Stimulated activated CD4-positive, alpha-beta T cell treated with anti-CD3 and anti-CD28 coated beads, TNF-alpha, amount 100 ng/mL, for 48 hours (primary cell): ENCODE measurements at regions not wholly inside any gene's neighbourhood (a gene's known extent, or its start where the extent isn't known, plus 50 kb on each side); places are given as distances from the start of the nearest gene placed in this dataset.

Experiments
- DNase-seq, 3 donors: peaks; one replicate each; pipeline ENCODE4 v3.0.0-alpha.2; 2020; ENCODE audit warnings: low read depth in 3 of 3

DNA sequence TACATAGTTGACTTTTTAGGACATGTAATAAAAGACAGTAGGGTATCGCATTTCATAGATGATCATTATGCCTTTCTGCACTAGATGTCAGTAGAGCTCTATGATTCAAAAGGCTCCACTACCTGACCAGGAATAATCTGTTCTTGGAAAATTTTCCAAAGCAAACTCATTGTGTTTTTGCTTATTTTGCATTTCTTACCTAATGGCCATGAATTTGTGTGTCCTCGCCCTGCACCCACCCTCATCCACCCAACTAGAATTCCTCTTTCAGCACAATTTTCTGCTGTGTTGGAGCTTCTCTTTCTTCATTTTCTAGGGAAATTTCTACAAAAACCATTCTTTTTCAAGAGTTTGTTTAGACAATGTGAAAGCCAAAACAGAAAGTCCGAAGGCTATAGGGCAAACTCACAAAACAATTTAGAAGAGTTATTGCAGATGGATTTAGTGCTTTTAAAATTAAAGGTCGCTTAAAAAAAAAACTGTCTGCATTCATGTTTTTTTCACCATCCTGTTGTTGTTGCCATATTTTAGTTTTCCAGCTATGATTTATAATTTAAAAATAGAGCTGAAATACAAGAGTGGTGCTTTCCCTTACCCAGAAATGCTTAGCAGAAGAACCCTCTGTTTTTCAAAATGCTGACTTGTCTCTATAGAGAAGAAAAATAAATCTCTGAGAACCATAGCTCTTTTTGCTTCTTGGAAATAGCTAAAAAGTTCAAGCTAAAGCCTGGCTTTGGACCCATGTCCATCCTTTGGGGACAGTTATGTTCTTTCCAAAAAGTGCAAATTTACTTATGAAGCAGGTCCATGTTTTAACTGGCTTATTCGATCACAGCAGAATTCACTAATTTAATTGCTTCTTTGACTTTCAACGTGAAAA is 183.7 kb downstream of the SPATA18 start:
- no peak for DNase-seq

DNA sequence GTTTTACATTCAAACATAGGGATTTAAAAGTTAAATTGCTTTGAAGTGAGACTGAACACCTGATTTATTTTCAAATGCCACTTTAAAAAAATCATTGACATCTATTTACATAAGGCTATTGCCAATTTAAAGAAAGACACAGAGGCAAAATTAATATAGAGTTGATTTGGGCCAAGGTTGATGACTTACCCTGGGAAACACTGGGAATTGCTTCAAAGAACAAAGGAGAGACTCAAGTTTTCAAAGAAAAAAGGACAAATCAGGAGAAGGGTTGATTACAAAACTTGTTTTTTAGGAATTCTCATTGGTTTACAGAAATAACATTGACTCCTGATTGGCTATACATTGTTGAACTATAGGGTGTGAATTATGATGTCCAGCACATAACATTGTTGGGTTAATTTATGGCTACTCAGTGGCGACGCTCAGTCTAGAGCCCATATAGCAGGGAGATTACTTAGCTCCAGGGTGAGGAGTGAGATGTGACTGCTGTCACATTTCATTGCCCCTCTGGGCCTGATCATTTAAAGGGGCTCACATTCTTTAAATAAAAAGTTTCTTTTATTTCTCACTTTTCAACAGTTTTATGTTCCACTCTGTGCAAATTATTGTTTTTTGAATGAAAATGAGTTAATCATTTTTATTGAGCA is 184.6 kb downstream of the SPATA18 start:
- DNase-seq = no peak

DNA sequence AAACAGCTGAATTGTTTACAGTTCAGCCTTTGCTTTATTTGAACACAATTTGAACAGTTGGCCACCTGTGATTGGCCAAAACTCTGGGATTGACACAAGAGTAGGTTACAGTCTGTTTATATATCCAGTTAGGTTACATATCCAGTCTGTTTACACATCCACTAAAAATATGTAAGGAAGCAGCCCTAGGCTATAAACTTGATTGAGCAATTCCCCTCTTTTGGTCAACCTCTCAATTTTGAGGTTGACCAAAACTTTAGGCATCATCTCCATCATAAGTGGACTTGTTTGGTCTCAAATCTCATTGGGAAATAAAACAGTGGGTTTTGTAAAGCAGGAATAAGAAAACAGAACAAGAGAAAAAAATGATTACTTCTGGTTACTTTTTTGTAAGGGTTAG is 190.8 kb downstream of the SPATA18 start:
- DNase-seq = no peak

DNA sequence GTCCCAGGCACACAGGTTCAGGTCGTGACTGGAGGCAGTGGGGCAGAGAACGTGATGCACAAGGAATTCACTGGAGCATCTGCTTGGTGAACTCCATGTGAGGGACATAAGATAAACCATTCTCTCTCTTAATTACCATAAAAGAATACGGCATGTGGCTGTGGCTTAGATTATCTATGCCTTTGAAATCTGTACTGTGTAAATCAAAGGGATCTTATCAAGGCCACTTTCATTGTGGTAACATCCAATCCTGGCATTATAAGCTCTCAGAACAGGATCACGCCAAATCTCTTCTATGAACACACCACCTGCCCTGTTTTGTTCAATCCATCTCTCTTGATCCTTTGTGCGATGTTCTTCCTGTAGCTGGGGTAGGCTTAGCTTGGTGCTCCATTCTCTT is 192.3 kb downstream of the SPATA18 start:
- no peak for DNase-seq

DNA sequence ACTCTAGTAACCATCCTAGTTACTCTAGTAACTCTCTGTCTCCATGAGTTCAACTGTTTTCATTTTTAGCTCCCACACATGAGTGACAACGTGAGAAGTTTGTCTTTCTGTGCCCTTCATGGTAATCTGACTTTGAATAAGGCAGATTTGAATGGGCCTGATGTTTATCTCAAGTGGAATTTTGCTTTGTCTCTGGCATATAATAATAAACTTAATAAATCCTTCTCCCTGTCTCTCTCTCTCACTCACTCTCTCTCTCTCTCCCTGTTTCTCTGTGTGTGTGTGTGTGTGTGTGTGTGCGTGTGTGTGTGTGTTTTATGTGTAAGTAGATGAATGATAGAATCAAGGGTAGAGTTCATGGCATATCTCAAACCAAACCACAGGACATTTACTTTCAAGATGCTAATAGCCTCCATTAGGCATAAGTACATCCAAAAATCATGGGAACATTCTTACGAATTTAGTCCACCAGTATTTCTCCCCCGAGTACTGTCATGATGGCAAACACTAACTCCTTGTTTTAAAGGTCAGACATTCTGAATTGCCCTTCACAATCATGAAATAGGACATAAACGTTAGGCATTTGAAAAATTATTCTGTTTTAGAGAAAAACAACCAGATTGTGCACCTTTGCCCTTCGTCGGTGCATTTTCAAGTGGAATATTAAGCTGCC is 193.1 kb downstream of the SPATA18 start:
- no peak for DNase-seq

DNA sequence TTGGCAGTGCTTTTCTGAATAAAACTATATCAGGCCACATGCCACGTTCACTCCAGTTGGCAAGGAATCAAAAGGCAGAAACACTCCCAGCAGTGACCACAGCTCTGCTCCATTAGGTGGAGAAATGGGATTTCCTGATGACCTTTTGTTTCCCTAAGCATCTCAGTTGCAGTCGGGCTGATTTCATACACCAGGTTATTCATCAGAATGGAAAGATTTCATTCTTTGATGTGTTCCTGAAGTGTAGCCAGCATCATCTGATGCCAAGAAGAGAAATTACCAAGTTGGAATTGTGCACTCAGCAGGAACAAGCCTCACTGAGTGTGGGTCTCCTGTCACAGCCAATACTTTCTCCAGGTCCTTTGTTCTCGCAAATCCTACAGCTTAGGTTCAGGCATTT is 193.7 kb downstream of the SPATA18 start:
- DNase-seq = no peak

DNA sequence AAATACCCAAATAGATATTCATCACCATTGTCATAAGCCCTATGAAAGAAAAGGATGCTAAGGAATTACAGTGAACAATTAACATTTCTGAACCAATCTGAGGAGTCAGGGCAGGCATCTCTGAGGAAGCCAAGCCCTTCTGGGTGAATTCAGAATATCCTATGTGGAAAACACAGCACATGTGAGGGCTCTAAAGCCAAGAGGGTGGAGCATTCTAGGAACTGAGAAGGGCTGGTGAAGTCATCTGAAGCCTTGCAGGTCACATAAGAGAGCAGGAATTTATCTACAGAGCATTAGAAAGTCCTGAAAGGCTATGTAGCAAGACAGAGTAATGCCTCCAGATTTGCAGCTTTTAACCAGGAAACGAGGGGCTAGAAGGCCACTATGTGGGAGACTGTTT is 195.7 kb downstream of the SPATA18 start:
- DNase-seq = no peak

DNA sequence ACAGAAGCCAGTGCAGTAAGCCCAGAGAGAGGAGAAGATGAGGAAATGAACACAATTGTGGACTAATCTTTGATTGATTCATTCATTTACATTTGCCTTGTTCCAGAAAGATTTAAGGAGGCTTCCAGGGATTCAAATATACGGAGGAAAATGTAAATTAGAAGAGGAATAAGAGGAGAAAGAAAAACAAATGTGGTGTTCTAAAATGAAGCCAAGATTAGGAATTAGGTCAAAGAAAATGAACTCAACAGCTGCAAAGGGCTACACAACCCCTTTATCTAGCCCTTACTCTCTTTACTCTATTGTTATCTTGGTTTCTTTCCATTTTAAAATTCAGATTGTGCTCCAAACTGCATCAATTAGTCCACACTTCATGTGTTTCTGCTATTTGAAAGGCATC is 196.8 kb downstream of the SPATA18 start:
- no peak for DNase-seq

DNA sequence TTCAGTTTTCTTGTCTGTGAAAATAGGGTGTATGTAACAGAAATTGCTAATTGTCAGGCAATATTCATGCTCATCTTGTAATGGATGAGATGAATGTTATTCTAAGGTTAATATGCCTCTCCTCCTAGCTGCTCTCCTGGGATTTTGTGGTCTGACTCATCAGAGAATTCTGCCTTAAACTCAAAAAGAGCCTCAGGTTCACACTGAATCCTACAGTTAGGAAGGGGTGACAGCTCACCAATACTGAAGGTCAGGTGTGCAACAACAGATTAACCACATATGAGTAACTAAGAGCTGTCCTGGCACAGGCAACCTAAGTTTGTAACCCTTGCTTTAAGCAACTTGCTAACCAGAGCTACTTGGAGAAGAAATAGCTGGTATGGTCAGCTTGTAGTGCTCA is 197.7 kb downstream of the SPATA18 start:
- no peak for DNase-seq

DNA sequence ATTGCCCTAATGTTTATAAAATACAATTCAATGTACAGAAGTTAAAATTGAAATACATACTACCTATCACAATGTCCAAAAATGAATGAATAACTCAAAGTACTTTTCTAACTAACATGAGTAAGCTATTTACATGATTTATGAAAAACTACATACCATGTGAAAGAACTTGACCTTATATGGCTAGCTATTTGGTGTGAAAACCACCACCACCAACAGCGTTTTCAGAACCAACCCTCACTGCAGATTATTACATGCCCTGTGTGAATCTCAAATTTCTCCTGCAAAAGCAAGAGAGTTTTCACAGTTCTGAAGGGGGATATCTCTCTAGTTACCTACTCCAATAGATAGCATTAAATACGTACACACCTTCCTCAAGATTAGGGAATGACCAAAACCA is 198.5 kb downstream of the SPATA18 start:
- no peak for DNase-seq

DNA sequence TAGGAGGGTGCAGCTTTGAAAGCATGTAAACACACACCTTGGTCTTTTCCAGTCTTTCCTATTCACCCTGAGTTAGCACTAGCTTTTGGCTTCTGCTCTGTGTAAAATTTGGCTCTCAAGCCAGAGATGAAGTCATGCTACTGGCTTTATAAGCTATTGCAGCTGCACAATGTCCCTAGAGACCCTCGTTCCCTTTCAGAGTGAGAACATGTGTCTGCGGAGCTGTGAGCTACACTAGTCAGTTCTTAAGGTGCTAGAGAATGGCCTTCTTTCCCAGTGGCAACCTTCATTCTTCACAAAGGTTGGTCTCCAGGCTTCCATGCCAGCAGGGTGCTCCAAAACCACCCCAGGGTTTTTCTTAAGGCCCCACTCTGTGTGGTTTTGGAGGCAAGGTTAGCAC is 199.1 kb downstream of the SPATA18 start:
- DNase-seq = no peak

DNA sequence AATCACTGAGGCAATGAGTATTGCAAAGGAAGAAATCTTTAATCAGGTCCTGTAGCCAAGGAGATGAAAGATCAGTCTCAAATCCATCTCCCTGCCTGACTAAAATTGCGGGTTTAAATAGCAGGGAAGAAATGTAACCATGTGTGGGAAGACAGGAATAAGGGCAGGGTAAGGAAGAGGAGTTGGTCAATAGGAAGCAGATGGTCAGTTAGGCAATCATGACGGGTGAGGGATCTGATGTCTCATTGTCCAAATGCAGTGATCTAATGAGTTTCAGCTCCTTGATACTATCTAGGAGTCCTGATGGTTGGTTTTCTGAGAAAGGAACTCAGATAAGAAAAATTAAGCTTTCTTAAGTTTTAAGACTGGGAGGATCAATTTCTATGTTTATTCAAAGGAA is 200.8 kb downstream of the SPATA18 start:
- no peak for DNase-seq

DNA sequence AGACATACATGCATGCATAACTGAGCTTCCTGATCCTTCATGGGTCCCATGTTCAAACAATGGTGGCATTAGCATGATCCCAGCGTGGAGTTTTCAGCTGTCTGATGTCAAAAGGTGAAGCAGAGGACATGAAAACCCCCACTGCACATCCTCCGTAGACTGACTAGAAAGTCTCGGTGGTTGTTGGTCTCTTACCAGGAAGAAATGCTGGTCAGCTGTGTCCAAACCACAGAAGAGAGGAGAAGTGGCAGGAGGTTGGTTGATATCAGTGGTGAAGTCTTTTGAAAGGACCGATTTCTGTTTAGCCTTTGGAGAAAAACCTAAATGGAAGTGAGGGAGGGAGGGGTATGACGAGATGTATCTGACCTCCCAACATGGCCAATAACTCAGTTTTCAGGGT is 201.9 kb downstream of the SPATA18 start:
- no peak for DNase-seq

DNA sequence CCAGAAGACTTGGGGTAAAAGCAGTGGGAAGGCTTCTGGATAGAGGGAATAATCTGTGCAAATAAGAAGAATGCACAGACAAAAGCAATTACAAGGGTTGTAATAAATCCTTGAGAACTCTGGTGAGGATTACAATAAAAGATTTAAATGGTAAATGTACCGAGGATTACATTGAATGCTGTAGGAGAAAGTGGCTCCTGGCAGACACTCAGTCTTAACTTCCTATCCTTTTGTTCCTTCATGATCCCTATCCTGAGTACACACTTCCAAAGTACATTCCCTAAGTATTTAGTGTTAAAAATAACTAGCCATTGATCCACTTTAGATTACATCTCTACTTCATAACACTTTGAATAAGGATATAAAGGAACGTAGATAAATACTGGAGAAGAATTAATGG is 205.4 kb downstream of the SPATA18 start:
- DNase-seq = no peak

DNA sequence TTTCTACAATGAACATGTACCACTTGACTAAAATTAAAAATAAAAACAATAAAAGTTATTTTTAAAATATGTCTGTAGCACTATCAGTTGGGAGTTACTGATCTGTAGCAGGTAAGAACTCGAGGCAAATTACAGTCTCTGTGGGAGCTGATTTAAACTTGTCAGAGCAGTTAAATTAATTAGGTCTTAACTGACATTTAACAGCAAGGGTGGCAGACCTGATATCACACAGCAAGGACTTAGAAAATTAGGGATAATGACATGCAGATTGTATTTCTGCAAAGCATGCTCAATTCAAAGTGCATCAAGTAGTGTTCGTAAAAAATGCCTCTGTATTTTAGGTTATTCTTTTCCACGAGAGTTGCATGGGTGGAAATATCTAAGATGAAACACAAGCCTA is 208.9 kb downstream of the SPATA18 start:
- no peak for DNase-seq

DNA sequence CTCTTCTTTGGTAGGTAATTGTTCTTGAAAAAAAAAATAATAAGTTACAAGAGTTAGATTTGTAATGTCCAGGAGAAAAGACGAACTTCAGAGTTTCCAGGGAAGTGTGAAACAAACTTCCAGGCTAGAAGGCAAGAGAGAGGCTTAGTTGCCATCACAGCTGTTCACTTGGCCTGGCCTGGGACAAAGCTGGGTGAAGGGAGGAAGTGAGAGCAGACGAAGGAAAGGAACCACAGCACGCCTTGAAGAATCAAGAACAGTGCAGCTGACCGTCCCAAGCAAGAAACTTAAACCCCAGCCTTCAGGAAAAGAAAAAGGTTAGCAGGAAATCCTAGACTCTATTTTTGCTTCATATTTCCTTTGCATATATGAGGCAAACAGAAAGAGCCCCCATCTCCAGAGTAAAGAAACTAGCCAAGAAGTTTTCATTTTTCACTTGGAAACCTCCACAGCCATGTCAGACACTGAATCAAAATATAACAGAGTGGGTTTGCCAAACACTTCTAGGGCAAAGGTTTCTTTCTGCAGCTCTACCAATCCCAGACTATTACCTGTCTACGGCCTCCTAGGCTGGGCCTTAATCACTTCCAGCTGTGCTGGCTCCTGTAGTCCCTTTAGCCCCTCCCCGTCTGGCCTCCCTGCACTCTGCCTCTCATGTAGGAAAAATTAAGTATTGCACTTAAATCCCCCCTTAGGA is 209.6 kb downstream of the SPATA18 start:
- no peak for DNase-seq

DNA sequence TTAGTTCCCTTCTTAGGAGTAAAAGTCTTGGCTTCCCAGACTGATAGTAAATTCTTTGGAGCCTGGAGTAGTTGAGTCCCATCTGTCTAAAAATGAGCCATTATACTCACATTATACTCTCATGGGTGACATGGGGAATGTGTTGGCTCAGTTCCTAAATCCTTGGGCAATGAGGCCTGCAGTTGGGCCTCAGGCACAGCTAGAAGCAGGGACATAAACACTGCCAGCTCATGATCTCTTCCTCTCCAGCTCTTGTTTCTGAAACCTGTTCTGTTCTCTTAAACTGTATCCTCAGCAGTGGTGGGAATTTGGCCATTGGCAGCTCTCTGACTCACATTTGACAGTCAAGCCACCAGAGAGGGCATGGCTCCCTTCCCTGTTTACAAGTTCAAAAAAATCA is 212.5 kb downstream of the SPATA18 start:
- no peak for DNase-seq

DNA sequence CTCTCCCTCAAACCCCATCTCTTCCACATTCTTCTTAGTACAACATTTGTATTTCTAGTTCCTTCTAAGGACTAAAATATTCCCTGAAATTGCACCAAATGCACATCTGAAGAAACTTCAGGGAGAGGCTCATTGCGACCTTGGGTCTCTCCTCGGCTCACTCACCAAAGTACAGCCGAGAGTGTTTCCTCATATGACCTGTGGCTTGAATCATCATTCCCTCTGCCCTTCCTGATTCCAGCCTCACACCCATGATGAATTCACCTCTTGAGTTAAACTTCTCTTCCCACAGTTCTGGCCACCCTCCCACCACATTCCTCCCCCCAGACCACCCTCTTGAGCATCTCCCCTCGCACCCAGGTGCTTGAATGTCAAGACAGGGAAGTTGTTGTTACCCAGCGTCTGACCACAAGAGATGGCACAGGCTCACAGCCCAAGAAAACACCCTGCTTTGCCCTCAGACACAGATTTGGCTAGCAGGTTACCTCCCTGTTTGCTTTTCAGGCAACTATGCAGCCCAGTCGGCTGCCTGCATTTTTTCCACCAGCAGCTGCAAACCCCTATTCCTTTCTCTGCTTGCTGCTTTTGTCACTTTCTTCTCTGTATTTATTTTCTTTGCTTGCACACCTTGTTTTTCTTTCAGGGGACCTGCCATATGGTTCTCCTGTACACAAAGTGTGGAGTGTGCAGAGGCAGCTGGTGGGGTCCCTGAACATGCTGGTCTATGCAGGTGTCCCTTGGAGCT is 214.8 kb downstream of the SPATA18 start:
- DNase-seq = no peak

DNA sequence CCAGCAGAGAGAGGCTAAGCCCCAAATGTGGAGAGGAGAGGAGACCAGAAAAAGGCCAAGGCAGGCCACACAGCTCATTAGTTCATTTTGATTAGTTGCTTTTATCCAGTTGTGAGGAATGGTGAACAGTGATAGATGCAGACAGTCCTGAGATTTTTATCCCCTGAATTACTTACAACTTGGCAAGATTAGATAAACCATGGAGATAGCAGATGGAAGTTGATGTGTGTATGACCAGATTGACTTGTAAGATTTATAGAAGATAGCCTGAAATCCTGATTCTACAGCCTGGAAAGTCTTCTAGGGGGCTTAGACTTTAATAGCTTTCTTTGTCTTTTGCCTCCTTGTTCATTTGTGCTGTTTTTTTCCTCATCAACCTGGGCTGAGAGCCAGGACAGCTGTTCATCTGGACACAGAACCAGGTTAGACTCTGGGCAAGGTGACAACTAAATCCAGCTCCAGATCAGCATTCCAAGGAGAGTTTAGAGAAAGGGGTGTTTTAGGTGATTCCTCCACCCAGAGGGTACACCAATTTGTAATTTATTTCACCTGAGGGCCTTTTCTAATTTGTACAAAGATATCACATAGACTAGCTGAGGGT is 215.5 kb downstream of the SPATA18 start:
- no peak for DNase-seq

DNA sequence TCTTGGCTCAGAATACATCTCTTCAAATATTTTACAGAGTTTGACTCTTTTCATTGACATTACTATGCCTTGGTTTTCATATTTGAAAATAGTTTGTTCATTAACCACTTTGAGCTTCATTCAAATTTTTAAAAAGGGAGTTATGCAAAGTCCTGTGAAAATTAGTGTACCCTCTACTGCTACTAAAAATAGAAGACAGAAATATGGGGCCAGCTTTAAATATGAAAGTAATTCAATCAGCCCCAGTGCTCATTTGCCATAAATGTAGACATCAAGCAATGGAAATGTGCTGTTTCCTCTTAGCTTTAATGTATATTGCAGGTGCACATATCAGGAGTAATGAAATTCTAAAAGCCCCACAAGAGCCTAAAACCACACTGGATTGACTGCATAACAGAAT is 218.7 kb downstream of the SPATA18 start:
- DNase-seq = no peak

DNA sequence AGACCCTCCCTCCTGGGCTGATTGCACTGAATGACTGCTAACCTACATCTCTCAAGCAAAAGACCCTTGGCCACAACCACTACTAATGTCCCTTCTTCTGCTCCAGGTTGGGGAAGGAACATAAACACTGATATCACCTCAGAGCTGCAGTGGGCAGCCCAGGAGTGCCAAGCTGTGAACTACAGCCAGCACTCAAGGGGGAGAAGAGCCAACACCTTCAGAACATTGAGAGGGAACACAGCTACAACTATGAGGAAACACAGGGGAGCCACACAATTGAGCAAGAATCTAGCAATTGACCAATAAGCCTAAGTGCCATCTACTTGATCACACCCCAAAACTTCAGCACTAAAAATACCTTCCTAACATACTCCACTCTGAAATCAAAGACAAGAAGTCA is 222.8 kb downstream of the SPATA18 start:
- DNase-seq = no peak
